ENCODE measurements at regions not wholly inside any gene's neighbourhood (a gene's known extent, or its start where the extent isn't known, plus 50 kb on each side); places are given as distances from the start of the nearest gene placed in this dataset.

DNA sequence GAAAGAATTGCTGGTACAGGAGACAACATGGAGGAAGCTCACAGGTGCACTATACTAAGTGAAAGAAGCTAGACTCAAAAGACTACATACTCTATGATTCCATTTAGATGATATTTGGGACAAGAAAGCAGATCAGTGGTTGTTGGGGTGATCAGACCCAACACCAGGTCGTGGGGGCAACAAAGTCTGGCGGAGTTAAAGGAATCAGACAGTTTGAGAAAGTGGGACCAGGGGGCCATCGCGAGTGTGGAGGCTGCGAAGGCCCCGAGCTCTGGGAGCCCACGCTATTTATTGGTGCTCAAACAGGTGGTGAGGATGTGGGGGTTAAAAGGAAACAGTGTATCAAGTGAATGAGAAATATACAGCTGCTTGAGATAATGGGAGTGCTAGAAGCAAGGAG is 282.8 kb upstream of the SGK1 start:
- TF ChIP-seq, protein P1, sequence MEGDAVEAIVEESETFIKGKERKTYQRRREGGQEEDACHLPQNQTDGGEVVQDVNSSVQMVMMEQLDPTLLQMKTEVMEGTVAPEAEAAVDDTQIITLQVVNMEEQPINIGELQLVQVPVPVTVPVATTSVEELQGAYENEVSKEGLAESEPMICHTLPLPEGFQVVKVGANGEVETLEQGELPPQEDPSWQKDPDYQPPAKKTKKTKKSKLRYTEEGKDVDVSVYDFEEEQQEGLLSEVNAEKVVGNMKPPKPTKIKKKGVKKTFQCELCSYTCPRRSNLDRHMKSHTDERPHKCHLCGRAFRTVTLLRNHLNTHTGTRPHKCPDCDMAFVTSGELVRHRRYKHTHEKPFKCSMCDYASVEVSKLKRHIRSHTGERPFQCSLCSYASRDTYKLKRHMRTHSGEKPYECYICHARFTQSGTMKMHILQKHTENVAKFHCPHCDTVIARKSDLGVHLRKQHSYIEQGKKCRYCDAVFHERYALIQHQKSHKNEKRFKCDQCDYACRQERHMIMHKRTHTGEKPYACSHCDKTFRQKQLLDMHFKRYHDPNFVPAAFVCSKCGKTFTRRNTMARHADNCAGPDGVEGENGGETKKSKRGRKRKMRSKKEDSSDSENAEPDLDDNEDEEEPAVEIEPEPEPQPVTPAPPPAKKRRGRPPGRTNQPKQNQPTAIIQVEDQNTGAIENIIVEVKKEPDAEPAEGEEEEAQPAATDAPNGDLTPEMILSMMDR (IDR thresholded peaks at IDR 0.05) = no peak
- TF ChIP-seq POLR2A (IDR thresholded peaks at IDR 0.05) = no peak

Measured in prostate gland (tissue), 2 donors.